HepG2 (cell line): ENCODE measurements at regions not wholly inside any gene's neighbourhood (a gene's known extent, or its start where the extent isn't known, plus 50 kb on each side); places are given as distances from the start of the nearest gene placed in this dataset.
A peak's percentile ranks its signal among the peaks of the same experiment; 100 is the strongest.

Experiments used
- BCL6 ChIP-seq: IDR thresholded peaks from 2 replicates; pipeline ENCODE4 v1.6.1; 2016; ENCODE audit warnings: missing genetic modification reagents, missing compliant biosample characterization
- JUN ChIP-seq: sonication (generic); formaldehyde crosslinking; IDR thresholded peaks from 2 replicates; pipeline ENCODE4 v1.4.0; 2020; ENCODE audit warnings: mild to moderate bottlenecking, missing genetic modification reagents
- JUND ChIP-seq: sonication (generic); formaldehyde crosslinking; IDR thresholded peaks from 2 replicates; pipeline ENCODE4 v1.8.0; 2022; ENCODE audit warnings: mild to moderate bottlenecking, missing genetic modification reagents
- KLF9 ChIP-seq: IDR thresholded peaks from 2 replicates; pipeline ENCODE4 v1.6.1; 2016; ENCODE audit warnings: low read depth
- NCOR1 ChIP-seq: fragments of 200-600 bp; sonication (generic); IDR thresholded peaks from 2 replicates; pipeline ENCODE4 v1.7.0; 2017; ENCODE audit warnings: antibody characterized with exemption, low read length, borderline replicate concordance
- PAX8 ChIP-seq: sonication (generic); formaldehyde crosslinking; IDR thresholded peaks from 2 replicates; pipeline ENCODE4 v1.8.0; 2022; ENCODE audit warnings: mild to moderate bottlenecking, missing genetic modification reagents, borderline replicate concordance
- PITX1 ChIP-seq: sonication (generic); formaldehyde crosslinking; IDR thresholded peaks from 2 replicates; pipeline ENCODE4 v1.5.1; 2020; ENCODE audit warnings: mild to moderate bottlenecking, missing genetic modification reagents
- PRMT3 ChIP-seq: sonication (generic); formaldehyde crosslinking; IDR thresholded peaks from 2 replicates; pipeline ENCODE4 v1.8.1; 2022; ENCODE audit warnings: low read depth, mild to moderate bottlenecking, moderate library complexity, missing genetic modification reagents, borderline replicate concordance
- SP140L ChIP-seq: sonication (generic); formaldehyde crosslinking; IDR thresholded peaks from 2 replicates; pipeline ENCODE4 v1.4.0; 2020; ENCODE audit warnings: missing genetic modification reagents, borderline replicate concordance
- STAG1 ChIP-seq: sonication (generic); formaldehyde crosslinking; IDR thresholded peaks from 2 replicates; pipeline ENCODE4 v1.4.0; 2020; ENCODE audit warnings: missing genetic modification reagents
- TBP ChIP-seq: sonication (generic); formaldehyde crosslinking; IDR thresholded peaks from 2 replicates; pipeline ENCODE4 v1.5.0; 2020; ENCODE audit warnings: missing genetic modification reagents
- ZNF879 ChIP-seq: sonication (generic); formaldehyde crosslinking; IDR thresholded peaks from 2 replicates; pipeline ENCODE4 v1.8.1; 2023; ENCODE audit warnings: missing genetic modification reagents
- TF ChIP-seq, protein P1 (sequence below): sonication (generic); formaldehyde crosslinking; IDR thresholded peaks from 2 replicates; pipeline ENCODE4 v1.4.0; 2020; ENCODE audit warnings: missing genetic modification reagents
- TF ChIP-seq, protein P2 (sequence below): IDR thresholded peaks from 2 replicates; pipeline ENCODE4 v1.6.1; 2016; ENCODE audit warnings: mild to moderate bottlenecking
- TF ChIP-seq, protein P3 (sequence below): sonication (generic); formaldehyde crosslinking; IDR thresholded peaks from 2 replicates; pipeline ENCODE4 v1.4.0; 2020; ENCODE audit warnings: missing genetic modification reagents, borderline replicate concordance
- TF ChIP-seq, protein P4 (sequence below): sonication (generic); formaldehyde crosslinking; IDR thresholded peaks from 2 replicates; pipeline ENCODE4 v1.4.0; 2020; ENCODE audit warnings: mild to moderate bottlenecking, missing genetic modification reagents, borderline replicate concordance
- TF ChIP-seq, protein P5 (sequence below): sonication (generic); formaldehyde crosslinking; IDR thresholded peaks from 2 replicates; pipeline ENCODE4 v1.5.1; 2020; ENCODE audit warnings: mild to moderate bottlenecking, moderate library complexity, missing genetic modification reagents

DNA sequence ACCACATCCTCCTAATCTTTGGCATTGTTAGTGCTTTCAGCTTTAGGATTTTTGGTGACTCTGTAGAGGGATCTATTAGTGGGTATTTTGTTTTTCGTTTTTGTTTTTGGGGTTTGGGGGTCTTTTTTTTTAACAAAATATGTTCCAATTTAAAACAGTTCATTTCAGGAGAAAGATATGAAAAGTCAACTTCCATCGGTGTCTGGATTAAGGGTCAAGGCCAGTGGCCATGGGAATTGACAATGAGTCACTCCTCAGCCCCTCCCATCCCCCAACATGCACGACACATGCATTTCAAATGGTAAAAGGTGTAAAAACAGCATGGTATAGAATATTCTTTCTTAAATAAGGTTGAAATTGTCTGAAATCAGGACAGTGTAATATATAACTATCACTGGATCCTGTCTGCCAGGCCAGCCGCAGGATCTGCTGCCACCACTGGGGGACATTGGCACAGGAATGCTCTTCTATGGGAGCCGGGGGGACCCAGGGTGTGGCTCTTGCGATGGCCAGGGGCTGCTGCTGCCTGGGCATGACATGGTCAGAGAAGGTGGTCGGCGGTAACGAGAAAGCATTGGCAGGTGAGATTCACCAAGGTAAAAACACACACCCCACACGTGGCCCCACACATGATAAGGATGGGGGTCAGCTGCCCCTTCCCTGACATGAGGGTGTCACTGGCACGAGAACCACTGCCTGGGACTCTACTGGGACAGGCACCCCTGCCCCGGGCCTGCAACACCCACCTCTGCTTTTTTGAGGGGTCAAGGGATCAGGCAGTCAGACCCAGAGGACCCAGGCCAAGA is 126.2 kb upstream of the KCTD7 start (continued):
- TF ChIP-seq, protein P1, sequence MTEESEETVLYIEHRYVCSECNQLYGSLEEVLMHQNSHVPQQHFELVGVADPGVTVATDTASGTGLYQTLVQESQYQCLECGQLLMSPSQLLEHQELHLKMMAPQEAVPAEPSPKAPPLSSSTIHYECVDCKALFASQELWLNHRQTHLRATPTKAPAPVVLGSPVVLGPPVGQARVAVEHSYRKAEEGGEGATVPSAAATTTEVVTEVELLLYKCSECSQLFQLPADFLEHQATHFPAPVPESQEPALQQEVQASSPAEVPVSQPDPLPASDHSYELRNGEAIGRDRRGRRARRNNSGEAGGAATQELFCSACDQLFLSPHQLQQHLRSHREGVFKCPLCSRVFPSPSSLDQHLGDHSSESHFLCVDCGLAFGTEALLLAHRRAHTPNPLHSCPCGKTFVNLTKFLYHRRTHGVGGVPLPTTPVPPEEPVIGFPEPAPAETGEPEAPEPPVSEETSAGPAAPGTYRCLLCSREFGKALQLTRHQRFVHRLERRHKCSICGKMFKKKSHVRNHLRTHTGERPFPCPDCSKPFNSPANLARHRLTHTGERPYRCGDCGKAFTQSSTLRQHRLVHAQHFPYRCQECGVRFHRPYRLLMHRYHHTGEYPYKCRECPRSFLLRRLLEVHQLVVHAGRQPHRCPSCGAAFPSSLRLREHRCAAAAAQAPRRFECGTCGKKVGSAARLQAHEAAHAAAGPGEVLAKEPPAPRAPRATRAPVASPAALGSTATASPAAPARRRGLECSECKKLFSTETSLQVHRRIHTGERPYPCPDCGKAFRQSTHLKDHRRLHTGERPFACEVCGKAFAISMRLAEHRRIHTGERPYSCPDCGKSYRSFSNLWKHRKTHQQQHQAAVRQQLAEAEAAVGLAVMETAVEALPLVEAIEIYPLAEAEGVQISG: 0 out of 2 replicates have a peak, but pooled peaks have one; percentile 10
- TF ChIP-seq STAG1 (peak; percentile 2; the same call in 1 of the 2 replicates), TBP (no peak), PRMT3 (no peak), JUND (CRISPR knock-in tag) (peak; percentile 97), ZNF879 (CRISPR knock-in tag) (no peak), KLF9 (CRISPR knock-in tag) (no peak), JUN (CRISPR knock-in tag) (peak; percentile 93), NCOR1 (peak; percentile 84; the same call in 1 of the 2 replicates), BCL6 (CRISPR knock-in tag) (peak; percentile 44; the same call in 1 of the 2 replicates), PITX1 (CRISPR knock-in tag) (peak; percentile 69; the same call in 1 of the 2 replicates), SP140L (CRISPR knock-in tag) (no peak), PAX8 (CRISPR knock-in tag) (no peak)
- TF ChIP-seq, protein P2, sequence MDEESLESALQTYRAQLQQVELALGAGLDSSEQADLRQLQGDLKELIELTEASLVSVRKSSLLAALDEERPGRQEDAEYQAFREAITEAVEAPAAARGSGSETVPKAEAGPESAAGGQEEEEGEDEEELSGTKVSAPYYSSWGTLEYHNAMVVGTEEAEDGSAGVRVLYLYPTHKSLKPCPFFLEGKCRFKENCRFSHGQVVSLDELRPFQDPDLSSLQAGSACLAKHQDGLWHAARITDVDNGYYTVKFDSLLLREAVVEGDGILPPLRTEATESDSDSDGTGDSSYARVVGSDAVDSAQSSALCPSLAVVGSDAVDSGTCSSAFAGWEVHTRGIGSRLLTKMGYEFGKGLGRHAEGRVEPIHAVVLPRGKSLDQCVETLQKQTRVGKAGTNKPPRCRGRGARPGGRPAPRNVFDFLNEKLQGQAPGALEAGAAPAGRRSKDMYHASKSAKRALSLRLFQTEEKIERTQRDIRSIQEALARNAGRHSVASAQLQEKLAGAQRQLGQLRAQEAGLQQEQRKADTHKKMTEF (CRISPR knock-in tag): peak; percentile 30; the same call in 1 of the 2 replicates
- TF ChIP-seq, protein P3, sequence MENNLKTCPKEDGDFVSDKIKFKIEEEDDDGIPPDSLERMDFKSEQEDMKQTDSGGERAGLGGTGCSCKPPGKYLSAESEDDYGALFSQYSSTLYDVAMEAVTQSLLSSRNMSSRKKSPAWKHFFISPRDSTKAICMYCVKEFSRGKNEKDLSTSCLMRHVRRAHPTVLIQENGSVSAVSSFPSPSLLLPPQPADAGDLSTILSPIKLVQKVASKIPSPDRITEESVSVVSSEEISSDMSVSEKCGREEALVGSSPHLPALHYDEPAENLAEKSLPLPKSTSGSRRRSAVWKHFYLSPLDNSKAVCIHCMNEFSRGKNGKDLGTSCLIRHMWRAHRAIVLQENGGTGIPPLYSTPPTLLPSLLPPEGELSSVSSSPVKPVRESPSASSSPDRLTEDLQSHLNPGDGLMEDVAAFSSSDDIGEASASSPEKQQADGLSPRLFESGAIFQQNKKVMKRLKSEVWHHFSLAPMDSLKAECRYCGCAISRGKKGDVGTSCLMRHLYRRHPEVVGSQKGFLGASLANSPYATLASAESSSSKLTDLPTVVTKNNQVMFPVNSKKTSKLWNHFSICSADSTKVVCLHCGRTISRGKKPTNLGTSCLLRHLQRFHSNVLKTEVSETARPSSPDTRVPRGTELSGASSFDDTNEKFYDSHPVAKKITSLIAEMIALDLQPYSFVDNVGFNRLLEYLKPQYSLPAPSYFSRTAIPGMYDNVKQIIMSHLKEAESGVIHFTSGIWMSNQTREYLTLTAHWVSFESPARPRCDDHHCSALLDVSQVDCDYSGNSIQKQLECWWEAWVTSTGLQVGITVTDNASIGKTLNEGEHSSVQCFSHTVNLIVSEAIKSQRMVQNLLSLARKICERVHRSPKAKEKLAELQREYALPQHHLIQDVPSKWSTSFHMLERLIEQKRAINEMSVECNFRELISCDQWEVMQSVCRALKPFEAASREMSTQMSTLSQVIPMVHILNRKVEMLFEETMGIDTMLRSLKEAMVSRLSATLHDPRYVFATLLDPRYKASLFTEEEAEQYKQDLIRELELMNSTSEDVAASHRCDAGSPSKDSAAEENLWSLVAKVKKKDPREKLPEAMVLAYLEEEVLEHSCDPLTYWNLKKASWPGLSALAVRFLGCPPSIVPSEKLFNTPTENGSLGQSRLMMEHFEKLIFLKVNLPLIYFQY (CRISPR knock-in tag): no peak
- TF ChIP-seq, protein P4, sequence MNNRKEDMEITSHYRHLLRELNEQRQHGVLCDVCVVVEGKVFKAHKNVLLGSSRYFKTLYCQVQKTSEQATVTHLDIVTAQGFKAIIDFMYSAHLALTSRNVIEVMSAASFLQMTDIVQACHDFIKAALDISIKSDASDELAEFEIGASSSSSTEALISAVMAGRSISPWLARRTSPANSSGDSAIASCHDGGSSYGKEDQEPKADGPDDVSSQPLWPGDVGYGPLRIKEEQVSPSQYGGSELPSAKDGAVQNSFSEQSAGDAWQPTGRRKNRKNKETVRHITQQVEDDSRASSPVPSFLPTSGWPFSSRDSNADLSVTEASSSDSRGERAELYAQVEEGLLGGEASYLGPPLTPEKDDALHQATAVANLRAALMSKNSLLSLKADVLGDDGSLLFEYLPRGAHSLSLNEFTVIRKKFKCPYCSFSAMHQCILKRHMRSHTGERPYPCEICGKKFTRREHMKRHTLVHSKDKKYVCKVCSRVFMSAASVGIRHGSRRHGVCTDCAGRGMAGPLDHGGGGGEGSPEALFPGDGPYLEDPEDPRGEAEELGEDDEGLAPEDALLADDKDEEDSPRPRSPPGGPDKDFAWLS (CRISPR knock-in tag): no peak
- TF ChIP-seq, protein P5, sequence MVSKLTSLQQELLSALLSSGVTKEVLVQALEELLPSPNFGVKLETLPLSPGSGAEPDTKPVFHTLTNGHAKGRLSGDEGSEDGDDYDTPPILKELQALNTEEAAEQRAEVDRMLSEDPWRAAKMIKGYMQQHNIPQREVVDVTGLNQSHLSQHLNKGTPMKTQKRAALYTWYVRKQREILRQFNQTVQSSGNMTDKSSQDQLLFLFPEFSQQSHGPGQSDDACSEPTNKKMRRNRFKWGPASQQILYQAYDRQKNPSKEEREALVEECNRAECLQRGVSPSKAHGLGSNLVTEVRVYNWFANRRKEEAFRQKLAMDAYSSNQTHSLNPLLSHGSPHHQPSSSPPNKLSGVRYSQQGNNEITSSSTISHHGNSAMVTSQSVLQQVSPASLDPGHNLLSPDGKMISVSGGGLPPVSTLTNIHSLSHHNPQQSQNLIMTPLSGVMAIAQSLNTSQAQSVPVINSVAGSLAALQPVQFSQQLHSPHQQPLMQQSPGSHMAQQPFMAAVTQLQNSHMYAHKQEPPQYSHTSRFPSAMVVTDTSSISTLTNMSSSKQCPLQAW (CRISPR knock-in tag): peak; percentile 26; the same call in 1 of the 2 replicates
